Naive thymus-derived CD8-positive, alpha-beta T cell (primary cell): ENCODE measurements at regions not wholly inside any gene's neighbourhood (a gene's known extent, or its start where the extent isn't known, plus 50 kb on each side); places are given as distances from the start of the nearest gene placed in this dataset.

Experiments used
- ATAC-seq, 2 donors: fragments of 150-1000 bp; cut with Tn5 transposase in 1 of 2; sonication (Bioruptor Pico), chemical (Tn5 transposase) in 1 of 2; 1 replicate in 1 of 2; 2 replicates in 1 of 2; pipeline ENCODE4 v1.10.0; 2021; ENCODE audit warnings: mild to moderate bottlenecking in 2 of 2, moderate library complexity in 2 of 2
- POLR2A ChIA-PET: fragments of 350-600 bp; sonication (Branson Sonifier 250); formaldehyde crosslinking; loops from one replicate; lab custom pipeline; 2021; ENCODE audit warnings: antibody characterized with exemption; lab: Charles Lee
- DNase-seq, 10 donors: peaks; one replicate each; pipeline versions ENCODE4 v3.0.0 to v3.0.0-alpha.2; 2020 to 2022
- H3K27ac Mint-ChIP-seq, 10 donors: one replicate each; pipeline ENCODE4 v1.8.0; 2020 to 2022; ENCODE audit warnings: mild to moderate bottlenecking in 10 of 10, mixed read lengths in 10 of 10, moderate library complexity in 4 of 10, inconsistent platforms in 1 of 10
- H3K27me3 Mint-ChIP-seq, 5 donors: one replicate each; pipeline ENCODE4 v1.8.0; 2021 to 2022; ENCODE audit warnings: mixed read lengths in 5 of 5
- H3K36me3 Mint-ChIP-seq, 3 donors: one replicate each; pipeline ENCODE4 v1.8.0; 2020 to 2022; ENCODE audit warnings: mixed read lengths in 3 of 3, mild to moderate bottlenecking in 2 of 3, inconsistent platforms in 1 of 3
- H3K4me1 Mint-ChIP-seq, 4 donors: one replicate each; pipeline ENCODE4 v1.8.0; 2021 to 2022; ENCODE audit warnings: mixed read lengths in 4 of 4
- H3K4me3 Mint-ChIP-seq, 10 donors: one replicate each; pipeline ENCODE4 v1.8.0; 2020 to 2022; ENCODE audit warnings: mild to moderate bottlenecking in 10 of 10, mixed read lengths in 10 of 10, moderate library complexity in 6 of 10, inconsistent platforms in 1 of 10
- H3K9me3 Mint-ChIP-seq, 9 donors: one replicate each; pipeline ENCODE4 v1.8.0; 2020 to 2022; ENCODE audit warnings: mixed read lengths in 9 of 9, mild to moderate bottlenecking in 3 of 9, inconsistent platforms in 1 of 9, moderate library complexity in 1 of 9

GRCh38 chr1:30358500-30358899, 364.9 kb downstream of the MATN1 start:
- POLR2A ChIA-PET = no interaction called here
- Mint-ChIP-seq H3K4me3 (no peak overlapping the region), H3K27ac (no peak overlapping the region), H3K36me3 (no peaks in the 10 kb centered on the region), H3K27me3 (peaks cover 15 to 63% (median 35%) of the 10 kb centered on the region in 5 donors), H3K9me3 (no peaks in the 10 kb centered on the region), H3K4me1 (peaks cover 0 to 1% (median 0%) of the 10 kb centered on the region in 4 donors)
- no peak for DNase-seq
- ATAC-seq = no peak

GRCh38 chr1:30356839-30357238, 366.5 kb downstream of the MATN1 start:
- no peaks in the 10 kb centered on the region for H3K9me3 Mint-ChIP-seq
- POLR2A ChIA-PET = no interaction called here
- H3K4me1 Mint-ChIP-seq = no peaks in the 10 kb centered on the region
- no peaks in the 10 kb centered on the region for H3K36me3 Mint-ChIP-seq
- H3K4me3 Mint-ChIP-seq = no peak overlapping the region
- DNase-seq (no peak), ATAC-seq (no peak)
- H3K27me3 Mint-ChIP-seq = peaks cover 20 to 61% (median 31%) of the 10 kb centered on the region in 5 donors
- no peak overlapping the region for H3K27ac Mint-ChIP-seq

- Mint-ChIP-seq H3K27me3 (peaks cover 21 to 63% (median 31%) of the 10 kb centered on the region in 5 donors), H3K4me3 (no peak overlapping the region), H3K9me3 (peaks cover 0 to 3% (median 0%) of the 10 kb centered on the region in 9 donors), H3K27ac (no peak overlapping the region), H3K36me3 (peaks cover 0 to 2% (median 0%) of the 10 kb centered on the region in 3 donors), H3K4me1 (no peaks in the 10 kb centered on the region)
- DNase-seq (no peak), ATAC-seq (no peak)
- POLR2A ChIA-PET = no interaction called here
Observed at GRCh38 chr1:30354410-30354809, 369.0 kb downstream of the MATN1 start.

GRCh38 chr1:30353637-30354036, 369.7 kb downstream of the MATN1 start:
- ATAC-seq (no peak), DNase-seq (no peak)
- Mint-ChIP-seq H3K27ac (no peak overlapping the region), H3K4me1 (no peaks in the 10 kb centered on the region), H3K36me3 (peaks cover 0 to 5% (median 0%) of the 10 kb centered on the region in 3 donors), H3K4me3 (no peak overlapping the region), H3K27me3 (peaks cover 22 to 59% (median 31%) of the 10 kb centered on the region in 5 donors), H3K9me3 (peaks cover 0 to 10% (median 5%) of the 10 kb centered on the region in 9 donors)
- POLR2A ChIA-PET = no interaction called here

GRCh38 chr1:30348147-30348546, 375.2 kb downstream of the MATN1 start:
- Mint-ChIP-seq H3K36me3 (peaks cover 0 to 9% (median 0%) of the 10 kb centered on the region in 3 donors), H3K9me3 (peaks cover 0 to 23% (median 11%) of the 10 kb centered on the region in 9 donors), H3K4me1 (no peaks in the 10 kb centered on the region), H3K4me3 (no peak overlapping the region), H3K27ac (no peak overlapping the region), H3K27me3 (peaks cover 20 to 30% (median 25%) of the 10 kb centered on the region in 5 donors)
- no peak for ATAC-seq
- POLR2A ChIA-PET = no interaction called here
- no peak for DNase-seq

GRCh38 chr1:30345491-30346130, 377.8 kb downstream of the MATN1 start:
- POLR2A ChIA-PET = no interaction called here
- Mint-ChIP-seq H3K4me3 (no peak overlapping the region), H3K36me3 (peaks cover 0 to 9% (median 0%) of the 10 kb centered on the region in 3 donors), H3K27ac (no peak overlapping the region), H3K27me3 (peaks cover 13 to 33% (median 23%) of the 10 kb centered on the region in 5 donors), H3K4me1 (no peaks in the 10 kb centered on the region), H3K9me3 (peaks cover 0 to 25% (median 11%) of the 10 kb centered on the region in 9 donors)
- ATAC-seq = no peak
- DNase-seq = no peak

GRCh38 chr1:30343562-30343961, 379.8 kb downstream of the MATN1 start:
- H3K4me3 Mint-ChIP-seq = no peak overlapping the region
- ATAC-seq (no peak), DNase-seq (no peak)
- H3K36me3 Mint-ChIP-seq = peaks cover 0 to 3% (median 0%) of the 10 kb centered on the region in 3 donors
- no peaks in the 10 kb centered on the region for H3K4me1 Mint-ChIP-seq
- H3K27ac Mint-ChIP-seq = no peak overlapping the region
- POLR2A ChIA-PET = no interaction called here
- H3K9me3 Mint-ChIP-seq = peaks cover 0 to 16% (median 6%) of the 10 kb centered on the region in 9 donors
- peaks cover 10 to 28% (median 21%) of the 10 kb centered on the region in 5 donors for H3K27me3 Mint-ChIP-seq

GRCh38 chr1:30342535-30343141, 380.7 kb downstream of the MATN1 start:
- Mint-ChIP-seq H3K27ac (no peak overlapping the region), H3K4me1 (no peaks in the 10 kb centered on the region), H3K4me3 (no peak overlapping the region), H3K27me3 (peaks cover 10 to 26% (median 17%) of the 10 kb centered on the region in 5 donors), H3K36me3 (no peaks in the 10 kb centered on the region), H3K9me3 (peaks cover 0 to 8% (median 3%) of the 10 kb centered on the region in 9 donors)
- ATAC-seq (no peak), DNase-seq (no peak)
- POLR2A ChIA-PET = no interaction called here

GRCh38 chr1:30340934-30341333, 382.5 kb downstream of the MATN1 start:
- DNase-seq = no peak
- H3K27ac Mint-ChIP-seq = no peak overlapping the region
- no peaks in the 10 kb centered on the region for H3K36me3 Mint-ChIP-seq
- POLR2A ChIA-PET = no interaction called here
- ATAC-seq = no peak
- H3K9me3 Mint-ChIP-seq = peaks cover 0 to 7% (median 3%) of the 10 kb centered on the region in 9 donors
- H3K27me3 Mint-ChIP-seq = peaks cover 5 to 25% (median 13%) of the 10 kb centered on the region in 5 donors
- H3K4me3 Mint-ChIP-seq = no peak overlapping the region
- no peaks in the 10 kb centered on the region for H3K4me1 Mint-ChIP-seq

GRCh38 chr1:30339866-30340265, 383.5 kb downstream of the MATN1 start:
- Mint-ChIP-seq H3K36me3 (no peaks in the 10 kb centered on the region), H3K4me1 (no peaks in the 10 kb centered on the region), H3K4me3 (no peak overlapping the region), H3K27ac (no peak overlapping the region), H3K9me3 (peaks cover 0 to 7% (median 3%) of the 10 kb centered on the region in 9 donors), H3K27me3 (peaks cover 0 to 24% (median 11%) of the 10 kb centered on the region in 5 donors)
- no peak for DNase-seq
- no peak for ATAC-seq
- POLR2A ChIA-PET = no interaction called here

GRCh38 chr1:30338765-30339164, 384.6 kb downstream of the MATN1 start:
- Mint-ChIP-seq H3K27me3 (peaks cover 0 to 18% (median 10%) of the 10 kb centered on the region in 5 donors), H3K4me1 (no peaks in the 10 kb centered on the region), H3K36me3 (no peaks in the 10 kb centered on the region), H3K9me3 (peaks cover 0 to 6% (median 0%) of the 10 kb centered on the region in 9 donors), H3K4me3 (no peak overlapping the region), H3K27ac (no peak overlapping the region)
- DNase-seq (no peak), ATAC-seq (no peak)
- POLR2A ChIA-PET = no interaction called here

GRCh38 chr1:30337324-30337620, 386.1 kb downstream of the MATN1 start:
- H3K9me3 Mint-ChIP-seq = no peaks in the 10 kb centered on the region
- POLR2A ChIA-PET = no interaction called here
- DNase-seq (peak in 1 of 10 donors; percentile 3), ATAC-seq (no peak)
- H3K36me3 Mint-ChIP-seq = no peaks in the 10 kb centered on the region
- H3K27me3 Mint-ChIP-seq = peaks cover 0 to 10% (median 5%) of the 10 kb centered on the region in 5 donors
- no peaks in the 10 kb centered on the region for H3K4me1 Mint-ChIP-seq
- no peak overlapping the region for H3K27ac Mint-ChIP-seq
- no peak overlapping the region for H3K4me3 Mint-ChIP-seq

GRCh38 chr1:30336550-30337323, 386.6 kb downstream of the MATN1 start:
- DNase-seq (peak in 1 of 10 donors; percentile 7), ATAC-seq (no peak)
- H3K9me3 Mint-ChIP-seq = no peaks in the 10 kb centered on the region
- H3K4me3 Mint-ChIP-seq = no peak overlapping the region
- peaks cover 0 to 6% (median under 1%) of the 10 kb centered on the region in 5 donors for H3K27me3 Mint-ChIP-seq
- no peaks in the 10 kb centered on the region for H3K4me1 Mint-ChIP-seq
- H3K27ac Mint-ChIP-seq = no peak overlapping the region
- no peaks in the 10 kb centered on the region for H3K36me3 Mint-ChIP-seq
- POLR2A ChIA-PET = no interaction called here
